Spleen (tissue), 11 donors: ENCODE measurements at regions not wholly inside any gene's neighbourhood (a gene's known extent, or its start where the extent isn't known, plus 50 kb on each side); places are given as distances from the start of the nearest gene placed in this dataset.

Source experiments
- DNase-seq: peaks from one replicate; pipeline ENCODE4 v3.0.0-alpha.2; 2020
- H3K27ac ChIP-seq, 8 donors: fragments of 200-600 bp; sonication (generic) in 7 of 8; 1 replicate in 4 of 8; 2 replicates in 4 of 8; pipeline versions ENCODE4 v1.5.0 to v1.8.0; 2016 to 2021; ENCODE audit warnings: inconsistent platforms in 4 of 8, mild to moderate bottlenecking in 4 of 8, moderate library complexity in 1 of 8
- H3K27me3 ChIP-seq, 7 donors: fragments of 200-600 bp; sonication (generic) in 6 of 7; replicated peaks in 1 of 7; 1 replicate in 4 of 7; 2 replicates in 3 of 7; pipeline versions ENCODE4 v1.5.0 to v1.8.0; 2016 to 2021; ENCODE audit warnings: inconsistent platforms in 3 of 7, mild to moderate bottlenecking in 1 of 7
- H3K36me3 ChIP-seq, 6 donors: fragments of 200-600 bp; sonication (generic) in 5 of 6; 1 replicate in 4 of 6; 2 replicates in 2 of 6; pipeline versions ENCODE4 v1.5.0 to v1.8.0; 2016 to 2021; ENCODE audit warnings: inconsistent platforms in 2 of 6
- H3K4me1 ChIP-seq, 6 donors: fragments of 200-600 bp; sonication (generic) in 5 of 6; 1 replicate in 3 of 6; 2 replicates in 3 of 6; pipeline versions ENCODE4 v1.5.0 to v1.8.0; 2016 to 2021; ENCODE audit warnings: inconsistent platforms in 3 of 6
- H3K4me3 ChIP-seq, 8 donors: fragments of 200-600 bp; sonication (generic) in 7 of 8; 1 replicate in 4 of 8; 2 replicates in 4 of 8; pipeline versions ENCODE4 v1.5.0 to v1.8.0; 2016 to 2021; ENCODE audit warnings: inconsistent platforms in 4 of 8, mild to moderate bottlenecking in 4 of 8, moderate library complexity in 2 of 8
- H3K9me3 ChIP-seq, 8 donors: fragments of 200-600 bp; sonication (generic) in 7 of 8; 1 replicate in 4 of 8; 2 replicates in 4 of 8; pipeline versions ENCODE4 v1.5.0 to v1.8.0; 2016 to 2021; ENCODE audit warnings: inconsistent platforms in 4 of 8
- POLR2A ChIP-seq, 3 donors: fragments of 450-650 bp; IDR thresholded peaks; one replicate each; pipeline ENCODE4 v1.5.1; 2017; ENCODE audit warnings: antibody characterized with exemption in 3 of 3, mild to moderate bottlenecking in 1 of 3
- POLR2AphosphoS5 ChIP-seq, 3 donors: sonication (generic); formaldehyde crosslinking; IDR thresholded peaks; one replicate each; pipeline ENCODE4 v1.5.1; 2017; ENCODE audit warnings: antibody characterized with exemption in 3 of 3
- WGBS, 5 donors: extraction: QIAGEN DNeasy Blood & Tissue Kit in 3 of 5; methylation state at CpG; one replicate each; pipeline versions ENCODE4 v1.1.5 to v1.1.7; 2013 to 2018; 5-methylcytosine and 5-hydroxymethylcytosine counted together
- intact Hi-C: fragments of 100-400 bp; cut with DNase I; formaldehyde crosslinking; loops from one replicate; pipeline ENCODE4 v1.15.0; 2023; ENCODE audit warnings: low total_unique reads
- TF ChIP-seq, protein P1 (sequence below), 11 experiments: fragments of 200-600 bp in 7 of 11; fragments of 450-650 bp in 4 of 11; sonication (generic) in 4 of 11; IDR thresholded peaks in 8 of 11; conservative IDR thresholded peaks in 3 of 11; 1 replicate in 7 of 11; 2 replicates in 4 of 11; pipeline versions ENCODE4 v1.4.0 to v1.8.0; 2016 to 2021; ENCODE audit warnings: antibody characterized with exemption in 11 of 11, inconsistent platforms in 4 of 11, mild to moderate bottlenecking in 1 of 11
- donor health status: healthy with polysubstance abuse.
- donor health status: DM: no; HTN: no; CAD: no; lungs with moderate emphysema.
- donor health status: DM: no; HTN: no; CAD: no.
- donor health status: Bipolar disorder and iron deficiency.
- donor health status: healthy.
- donor health status: DM: no; HTN: no; CAD: no.
- donor health status: DM: yes; HTN: yes; CAD: no.

DNA sequence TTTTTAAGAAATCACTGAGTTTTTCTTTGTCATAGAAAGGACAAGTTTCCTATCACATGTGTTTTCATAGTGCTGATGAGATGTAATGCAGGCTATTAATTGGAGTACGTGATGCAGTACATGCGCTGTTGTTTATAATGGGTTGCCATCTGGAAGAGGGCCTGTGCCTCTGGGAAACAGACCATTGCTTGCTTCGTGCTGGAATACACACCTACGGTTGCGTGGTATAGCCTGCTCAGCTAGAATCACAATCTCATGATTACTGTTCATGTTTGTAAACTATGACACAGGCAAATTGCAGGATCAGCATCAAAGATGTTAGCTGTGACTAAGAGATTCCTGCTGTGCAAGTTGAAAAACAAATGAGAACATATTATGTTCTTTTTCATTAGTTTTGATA, 107.2 kb upstream of the STEAP1B start:
- Histone ChIP-seq H3K36me3 (no peaks in the 10 kb centered on the region), H3K27ac (no peak overlapping the region), H3K27me3 (no peaks in the 10 kb centered on the region), H3K4me3 (no peak overlapping the region), H3K4me1 (peaks cover 0 to 1% (median 0%) of the 10 kb centered on the region in 6 donors), H3K9me3 (no peaks in the 10 kb centered on the region)
- intact Hi-C loops, result no loop called here
- 93 to 97% (median 93%) methylated on average over 5 of the region's 5 CpGs for WGBS, 5 donors
- no peak for DNase-seq
- TF ChIP-seq, protein P1, sequence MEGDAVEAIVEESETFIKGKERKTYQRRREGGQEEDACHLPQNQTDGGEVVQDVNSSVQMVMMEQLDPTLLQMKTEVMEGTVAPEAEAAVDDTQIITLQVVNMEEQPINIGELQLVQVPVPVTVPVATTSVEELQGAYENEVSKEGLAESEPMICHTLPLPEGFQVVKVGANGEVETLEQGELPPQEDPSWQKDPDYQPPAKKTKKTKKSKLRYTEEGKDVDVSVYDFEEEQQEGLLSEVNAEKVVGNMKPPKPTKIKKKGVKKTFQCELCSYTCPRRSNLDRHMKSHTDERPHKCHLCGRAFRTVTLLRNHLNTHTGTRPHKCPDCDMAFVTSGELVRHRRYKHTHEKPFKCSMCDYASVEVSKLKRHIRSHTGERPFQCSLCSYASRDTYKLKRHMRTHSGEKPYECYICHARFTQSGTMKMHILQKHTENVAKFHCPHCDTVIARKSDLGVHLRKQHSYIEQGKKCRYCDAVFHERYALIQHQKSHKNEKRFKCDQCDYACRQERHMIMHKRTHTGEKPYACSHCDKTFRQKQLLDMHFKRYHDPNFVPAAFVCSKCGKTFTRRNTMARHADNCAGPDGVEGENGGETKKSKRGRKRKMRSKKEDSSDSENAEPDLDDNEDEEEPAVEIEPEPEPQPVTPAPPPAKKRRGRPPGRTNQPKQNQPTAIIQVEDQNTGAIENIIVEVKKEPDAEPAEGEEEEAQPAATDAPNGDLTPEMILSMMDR (IDR thresholded peaks at IDR 0.05 in 8 of 11, conservative IDR thresholded peaks at IDR 0.05 in 3 of 11), result no peak
- TF ChIP-seq POLR2AphosphoS5 (IDR thresholded peaks at IDR 0.05) (no peak), POLR2A (IDR thresholded peaks at IDR 0.05) (no peak)

DNA sequence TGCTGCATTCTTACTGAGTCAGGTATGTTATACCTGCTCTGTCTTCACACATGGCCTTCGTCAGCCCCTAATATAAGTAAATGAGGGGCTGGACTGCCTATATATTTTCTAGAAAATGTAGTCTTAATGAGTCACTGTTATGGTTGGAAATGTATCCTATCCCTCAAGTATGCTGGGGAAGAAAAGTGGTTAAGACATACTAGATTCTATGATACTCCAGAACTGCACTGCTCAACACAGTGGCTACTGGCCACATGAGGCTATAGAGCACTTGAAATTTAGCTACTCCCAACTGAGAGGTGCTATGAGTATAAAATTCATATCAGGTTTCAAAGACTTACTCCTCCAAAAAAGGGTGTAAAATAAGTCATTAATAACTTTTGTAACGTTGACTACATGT, 104.3 kb upstream of the STEAP1B start:
- Histone ChIP-seq H3K27ac (no peak overlapping the region), H3K27me3 (no peaks in the 10 kb centered on the region), H3K9me3 (no peaks in the 10 kb centered on the region), H3K4me3 (no peak overlapping the region), H3K36me3 (no peaks in the 10 kb centered on the region), H3K4me1 (peaks cover 0 to 14% (median 0%) of the 10 kb centered on the region in 6 donors)
- TF ChIP-seq POLR2A (IDR thresholded peaks at IDR 0.05) (no peak), POLR2AphosphoS5 (IDR thresholded peaks at IDR 0.05) (no peak)
- TF ChIP-seq, protein P1 (IDR thresholded peaks at IDR 0.05 in 8 of 11, conservative IDR thresholded peaks at IDR 0.05 in 3 of 11), result no peak
- intact Hi-C loops, result no loop called here
- DNase-seq, result no peak
- WGBS, 5 donors, result 84 to 94% (median 87%) methylated on average over 2 of the region's 2 CpGs

DNA sequence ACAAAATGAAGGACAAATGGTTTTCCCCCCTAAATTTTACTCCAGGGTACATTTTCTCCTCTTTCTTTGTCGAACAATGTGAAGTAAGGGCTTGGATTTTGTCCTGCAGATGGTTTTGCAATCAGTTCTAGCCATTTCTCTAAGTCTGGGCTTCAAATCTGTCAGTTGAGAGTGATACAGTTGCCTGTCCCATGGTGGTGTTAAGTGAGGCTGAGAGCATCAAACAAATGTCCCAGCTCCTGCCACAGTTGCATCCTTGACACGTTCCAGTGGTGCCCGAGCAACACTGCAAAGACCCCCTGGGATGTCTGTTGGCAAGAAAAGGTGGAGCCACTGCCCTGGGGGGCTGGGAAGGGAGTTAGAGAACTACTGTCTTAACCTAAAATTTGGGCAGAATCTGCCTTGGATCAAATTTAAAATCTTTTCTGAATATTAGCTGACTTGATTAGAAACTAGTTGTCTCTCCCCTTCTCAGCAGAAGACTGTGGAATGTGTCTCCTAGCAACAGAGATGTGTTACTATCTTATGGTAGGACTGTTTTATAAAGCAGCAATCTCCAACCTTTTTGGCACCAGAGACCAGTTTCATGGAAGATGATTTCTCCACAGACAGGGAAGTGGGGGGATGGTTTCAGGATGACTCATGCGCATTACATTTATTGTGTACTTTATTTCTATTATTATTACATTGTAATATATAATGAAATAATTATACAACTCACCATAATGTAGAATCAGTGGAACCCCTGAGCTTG, 102.0 kb upstream of the STEAP1B start:
- intact Hi-C loops, result no loop called here

GRCh38 chr7:22601408-22601807, 101.4 kb upstream of the STEAP1B start:
- H3K9me3 ChIP-seq, result no peaks in the 10 kb centered on the region
- H3K4me3 ChIP-seq, result no peak overlapping the region
- H3K36me3 ChIP-seq, result no peaks in the 10 kb centered on the region
- H3K27ac ChIP-seq, result no peak overlapping the region
- intact Hi-C loops, result no loop called here
- H3K4me1 ChIP-seq, result peaks cover 0 to 14% (median 0%) of the 10 kb centered on the region in 6 donors
- H3K27me3 ChIP-seq, result no peaks in the 10 kb centered on the region
- TF ChIP-seq POLR2A (IDR thresholded peaks at IDR 0.05) (no peak), POLR2AphosphoS5 (IDR thresholded peaks at IDR 0.05) (no peak)
- TF ChIP-seq, protein P1 (IDR thresholded peaks at IDR 0.05 in 8 of 11, conservative IDR thresholded peaks at IDR 0.05 in 3 of 11), result no peak
- DNase-seq, result no peak

More for the DNA sequence above, 102.0 kb upstream of the STEAP1B start:
- Histone ChIP-seq H3K4me3 (no peak overlapping the region), H3K36me3 (no peaks in the 10 kb centered on the region), H3K4me1 (peaks cover 0 to 14% (median 0%) of the 10 kb centered on the region in 6 donors), H3K27ac (no peak overlapping the region), H3K9me3 (no peaks in the 10 kb centered on the region), H3K27me3 (no peaks in the 10 kb centered on the region)
- no peak for DNase-seq
- TF ChIP-seq, protein P1 (IDR thresholded peaks at IDR 0.05 in 8 of 11, conservative IDR thresholded peaks at IDR 0.05 in 3 of 11), result no peak
- TF ChIP-seq POLR2A (IDR thresholded peaks at IDR 0.05) (no peak), POLR2AphosphoS5 (IDR thresholded peaks at IDR 0.05) (no peak)
- WGBS, 5 donors, result 81 to 92% (median 88%) methylated on average over 3 to 4 of the region's 4 CpGs
